HFFc6 (cell line): ENCODE measurements at regions not wholly inside any gene's neighbourhood (a gene's known extent, or its start where the extent isn't known, plus 50 kb on each side); places are given as distances from the start of the nearest gene placed in this dataset.

ENCODE experiments used
- DNase-seq: peaks from one replicate; pipeline ENCODE4 v3.0.0-alpha.2; 2018
- H3K27ac Mint-ChIP-seq: 2 replicates; pipeline ENCODE4 v1.8.0; 2020; ENCODE audit warnings: mild to moderate bottlenecking, mixed read lengths
- H3K27me3 Mint-ChIP-seq: 2 replicates; pipeline ENCODE4 v1.8.0; 2021; ENCODE audit warnings: mild to moderate bottlenecking, moderate library complexity, mixed read lengths; ENCODE audit not compliant: insufficient read depth
- H3K36me3 Mint-ChIP-seq: 2 replicates; pipeline ENCODE4 v1.8.0; 2021; ENCODE audit warnings: low read depth, mixed read lengths
- H3K4me1 Mint-ChIP-seq: 2 replicates; pipeline ENCODE4 v1.8.0; 2020; ENCODE audit warnings: low read depth, mixed read lengths
- H3K4me3 Mint-ChIP-seq: 2 replicates; pipeline ENCODE4 v1.8.0; 2020; ENCODE audit warnings: mild to moderate bottlenecking, moderate library complexity, mixed read lengths
- H3K9me3 Mint-ChIP-seq: 2 replicates; pipeline ENCODE4 v1.8.0; 2020; ENCODE audit warnings: mild to moderate bottlenecking, mixed read lengths
- CTCF ChIP-seq: fragments of 200-600 bp; sonication (generic); IDR thresholded peaks from 2 replicates; pipeline ENCODE4 v1.5.0; 2021; ENCODE audit warnings: antibody characterized with exemption, mild to moderate bottlenecking

DNA sequence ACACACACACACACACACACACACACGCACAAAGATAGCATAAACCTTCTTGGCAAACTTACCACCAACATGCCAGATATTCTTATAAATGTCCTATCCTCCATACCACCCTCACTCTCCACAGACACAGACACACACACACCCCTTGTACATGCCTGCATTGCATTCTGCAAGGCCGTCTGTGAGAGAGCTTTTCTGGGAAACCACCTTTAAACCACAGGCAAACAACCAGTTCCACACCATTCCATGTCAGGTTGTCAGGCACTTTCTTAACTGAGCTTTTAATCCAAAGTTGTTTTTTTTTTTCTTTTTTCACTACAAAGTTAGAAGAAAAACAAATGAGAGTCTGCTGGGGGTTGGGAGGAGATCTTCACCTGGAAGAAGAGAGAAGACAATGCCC lies 221.1 kb downstream of the C1D start:
- no peak overlapping the region for H3K4me3 Mint-ChIP-seq
- no peak overlapping the region for H3K27ac Mint-ChIP-seq
- no peak for DNase-seq
- no peak for TF ChIP-seq CTCF
- H3K4me1 Mint-ChIP-seq: peaks cover 48% of the 10 kb centered on the region
- no peaks in the 10 kb centered on the region for H3K36me3 Mint-ChIP-seq
- peaks cover 2% of the 10 kb centered on the region; the same call in 1 of the 2 replicates for H3K27me3 Mint-ChIP-seq
- no peaks in the 10 kb centered on the region for H3K9me3 Mint-ChIP-seq

GRCh38 chr2:67842375-67842959 lies 220.3 kb downstream of the C1D start:
- DNase-seq: no peak
- Mint-ChIP-seq H3K27ac (no peak overlapping the region), H3K4me3 (no peak overlapping the region), H3K9me3 (no peaks in the 10 kb centered on the region), H3K4me1 (peaks cover 50% of the 10 kb centered on the region), H3K27me3 (peaks cover 2% of the 10 kb centered on the region; the same call in 1 of the 2 replicates), H3K36me3 (no peaks in the 10 kb centered on the region)
- no peak for TF ChIP-seq CTCF

DNA sequence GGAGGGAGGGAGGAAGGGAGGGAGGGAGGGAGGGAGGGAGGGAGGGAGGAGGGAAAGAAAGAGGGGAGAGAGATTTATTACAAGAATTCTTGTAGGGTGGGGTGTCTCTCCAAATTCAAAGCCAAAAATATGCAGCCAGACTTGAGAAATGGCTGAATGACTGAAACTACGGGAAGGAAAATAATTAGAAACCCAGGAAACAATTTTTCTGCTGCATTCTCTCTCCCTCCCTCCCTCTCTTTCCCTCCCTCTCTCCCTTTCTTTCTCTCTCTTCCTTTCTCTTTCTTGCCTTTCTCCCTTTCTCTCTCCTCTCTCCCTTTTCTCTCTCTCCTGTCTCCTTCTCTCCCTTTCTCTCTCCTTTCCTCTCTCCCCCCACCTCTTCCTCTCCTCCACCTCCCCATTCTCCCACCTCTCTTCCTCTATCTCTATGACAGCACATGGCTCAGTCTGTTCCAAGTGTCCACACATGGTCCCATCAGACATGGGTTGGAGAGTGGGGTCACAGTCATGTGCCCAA lies 218.7 kb downstream of the C1D start:
- no peak for DNase-seq
- Mint-ChIP-seq H3K36me3 (no peaks in the 10 kb centered on the region), H3K27ac (no peak overlapping the region), H3K4me1 (peaks cover 58% of the 10 kb centered on the region), H3K4me3 (no peak overlapping the region), H3K27me3 (peaks cover 2% of the 10 kb centered on the region; the same call in 1 of the 2 replicates), H3K9me3 (no peaks in the 10 kb centered on the region)
- no peak for TF ChIP-seq CTCF

- Mint-ChIP-seq H3K4me1 (peaks cover 44% of the 10 kb centered on the region), H3K4me3 (peak overlapping the region; percentile 77), H3K9me3 (no peaks in the 10 kb centered on the region), H3K27me3 (peaks cover 2% of the 10 kb centered on the region; the same call in 1 of the 2 replicates), H3K36me3 (peaks cover 2% of the 10 kb centered on the region; the same call in 1 of the 2 replicates), H3K27ac (peak overlapping the region; percentile 59; the same call in 1 of the 2 replicates)
- no peak for DNase-seq
- TF ChIP-seq CTCF: no peak
Measured at GRCh38 chr2:67845621-67846369, 217.0 kb downstream of the C1D start.

- Mint-ChIP-seq H3K27ac (peak overlapping the region; percentile 59), H3K4me3 (peak overlapping the region; percentile 77), H3K36me3 (peaks cover 8% of the 10 kb centered on the region), H3K9me3 (no peaks in the 10 kb centered on the region), H3K4me1 (peaks cover 51% of the 10 kb centered on the region), H3K27me3 (peaks cover 3% of the 10 kb centered on the region; the same call in 1 of the 2 replicates)
- peak; percentile 93 for TF ChIP-seq CTCF
- peak; percentile 83 for DNase-seq
Measured at GRCh38 chr2:67846370-67847070, 216.3 kb downstream of the C1D start.
